Astrocyte of the spinal cord (primary cell): ENCODE measurements at regions not wholly inside any gene's neighbourhood (a gene's known extent, or its start where the extent isn't known, plus 50 kb on each side); places are given as distances from the start of the nearest gene placed in this dataset.

ENCODE experiments used
- DNase-seq: peaks from one replicate; pipeline ENCODE4 v3.0.0; 2011; ENCODE audit warnings: low read depth, low spot score
- H3K4me3 ChIP-seq: 2 replicates; pipeline ENCODE4 v1.5.1; 2011; ENCODE audit warnings: low read depth, mild to moderate bottlenecking, low read length, moderate library complexity
- CTCF ChIP-seq: IDR thresholded peaks from 2 replicates; pipeline ENCODE4 v1.5.1; 2012; ENCODE audit warnings: low read depth, mild to moderate bottlenecking, low read length, inconsistent platforms
- in situ Hi-C: cut with HindIII; loops from 2 replicates; pipeline ENCODE4 v1.10.0; 2017; ENCODE audit warnings: low sequenced_read_pairs

- H3K4me3 ChIP-seq: no peak overlapping the region
- in situ Hi-C loops: no loop called here
Observed at GRCh38 chr11:106238704-106239360, 161.4 kb downstream of the AASDHPPT start.

GRCh38 chr11:106241601-106242257 is 164.3 kb downstream of the AASDHPPT start:
- in situ Hi-C loops: no loop called here
- no peak for TF ChIP-seq CTCF
- no peak for DNase-seq
- H3K4me3 ChIP-seq: no peak overlapping the region

More at GRCh38 chr11:106238704-106239360, 161.4 kb downstream of the AASDHPPT start:
- no peak for DNase-seq
- no peak for TF ChIP-seq CTCF

GRCh38 chr11:106242718-106243415 is 165.4 kb downstream of the AASDHPPT start:
- no peak overlapping the region for H3K4me3 ChIP-seq
- in situ Hi-C loops: no loop called here
- DNase-seq: no peak
- TF ChIP-seq CTCF: no peak

GRCh38 chr11:106246495-106246894 is 169.0 kb downstream of the AASDHPPT start:
- no peak for TF ChIP-seq CTCF
- DNase-seq: no peak
- H3K4me3 ChIP-seq: no peak overlapping the region
- in situ Hi-C loops: no loop called here

- no peak overlapping the region for H3K4me3 ChIP-seq
- in situ Hi-C loops: no loop called here
- peak; percentile 72 for DNase-seq
- TF ChIP-seq CTCF: no peak
Observed at GRCh38 chr11:106249617-106250239, 172.3 kb downstream of the AASDHPPT start.

GRCh38 chr11:106262852-106263251 is 185.4 kb downstream of the AASDHPPT start:
- in situ Hi-C loops: no loop called here
- no peak for DNase-seq
- no peak overlapping the region for H3K4me3 ChIP-seq
- no peak for TF ChIP-seq CTCF
